K562 (cell line): ENCODE measurements at regions not wholly inside any gene's neighbourhood (a gene's known extent, or its start where the extent isn't known, plus 50 kb on each side); places are given as distances from the start of the nearest gene placed in this dataset.

ENCODE experiments used
- GTF3C2 ChIP-seq: IDR thresholded peaks from 3 replicates; pipeline ENCODE4 v1.6.1; 2011; ENCODE audit warnings: borderline replicate concordance, mild to moderate bottlenecking, moderate library complexity; ENCODE audit not compliant: insufficient read length; ENCODE audit errors: extremely low read depth
- RERE ChIP-seq: sonication (generic); formaldehyde crosslinking; IDR thresholded peaks from 2 replicates; pipeline ENCODE4 v1.8.0; 2023; ENCODE audit warnings: missing genetic modification reagents, mild to moderate bottlenecking, borderline replicate concordance
- ZNF407 ChIP-seq: fragments of 450-650 bp; IDR thresholded peaks from 2 replicates; pipeline ENCODE4 v1.6.1; 2016; ENCODE audit warnings: low read depth

GRCh38 chr5:106417163-106417562 is 1253.6 kb downstream of the EFNA5 start (continued):
- no peak for TF ChIP-seq ZNF407
- no peak for TF ChIP-seq RERE
- no peak for TF ChIP-seq GTF3C2
